H9 (cell line): ENCODE measurements at regions not wholly inside any gene's neighbourhood (a gene's known extent, or its start where the extent isn't known, plus 50 kb on each side); places are given as distances from the start of the nearest gene placed in this dataset.

Experiments
- DNase-seq: peaks from one replicate; pipeline ENCODE4 v3.0.0-alpha.2; 2017
- H2AFZ ChIP-seq: one replicate; pipeline ENCODE4 v1.6.1; 2013; ENCODE audit warnings: mild to moderate bottlenecking, low read length, control low read depth, moderate library complexity
- H2AK5ac ChIP-seq: 2 replicates; pipeline ENCODE4 v1.6.1; 2013; ENCODE audit warnings: low read length, control low read depth, mixed read lengths; ENCODE audit not compliant: insufficient read length
- H2BK120ac ChIP-seq: one replicate; pipeline ENCODE4 v1.6.1; 2013; ENCODE audit warnings: low read depth, mild to moderate bottlenecking, low read length, control low read depth, inconsistent platforms; ENCODE audit not compliant: poor library complexity, severe bottlenecking
- H2BK12ac ChIP-seq: 2 replicates; pipeline ENCODE4 v1.6.1; 2013; ENCODE audit warnings: low read length, control low read depth, mixed read lengths, low read depth; ENCODE audit not compliant: insufficient read length
- H2BK15ac ChIP-seq: 2 replicates; pipeline ENCODE4 v1.6.1; 2013; ENCODE audit warnings: low read depth, low read length, control low read depth
- H2BK20ac ChIP-seq: one replicate; pipeline ENCODE4 v1.6.1; 2013; ENCODE audit warnings: low read depth, mild to moderate bottlenecking, low read length, control low read depth, inconsistent platforms; ENCODE audit not compliant: poor library complexity, severe bottlenecking
- H2BK5ac ChIP-seq: 2 replicates; pipeline ENCODE4 v1.6.1; 2013; ENCODE audit warnings: low read length, control low read depth, mixed read lengths; ENCODE audit not compliant: insufficient read length
- H3K14ac ChIP-seq: 2 replicates; pipeline ENCODE4 v1.6.1; 2013; ENCODE audit warnings: low read length, control low read depth; ENCODE audit not compliant: insufficient read depth
- H3K18ac ChIP-seq: 2 replicates; pipeline ENCODE4 v1.6.1; 2013; ENCODE audit warnings: low read depth, mild to moderate bottlenecking, mixed read lengths, low read length, control low read depth; ENCODE audit not compliant: insufficient read length
- H3K23ac ChIP-seq: 2 replicates; pipeline ENCODE4 v1.6.1; 2013; ENCODE audit warnings: low read length, control low read depth, mixed read lengths, low read depth; ENCODE audit not compliant: insufficient read length
- H3K23me2 ChIP-seq: 2 replicates; pipeline ENCODE4 v1.6.1; 2013; ENCODE audit warnings: low read depth, mild to moderate bottlenecking, mixed read lengths, low read length, control low read depth; ENCODE audit not compliant: insufficient read length, poor library complexity, severe bottlenecking
- H3K27ac ChIP-seq: 2 replicates; pipeline ENCODE4 v1.5.1; 2013; ENCODE audit warnings: low read length, control low read depth, mixed read lengths, low read depth; ENCODE audit not compliant: insufficient read length
- H3K27me3 ChIP-seq: 2 replicates; pipeline ENCODE4 v1.6.1; 2013; ENCODE audit warnings: low read length, control low read depth, inconsistent platforms; ENCODE audit not compliant: insufficient read depth
- H3K4ac ChIP-seq: 2 replicates; pipeline ENCODE4 v1.6.1; 2013; ENCODE audit warnings: low read depth, mild to moderate bottlenecking, control low read depth, inconsistent platforms, low read length, moderate library complexity
- H3K4me1 ChIP-seq: 2 replicates; pipeline ENCODE4 v1.6.1; 2013; ENCODE audit warnings: low read length, control low read depth, inconsistent platforms; ENCODE audit not compliant: insufficient read depth
- H3K4me2 ChIP-seq: 2 replicates; pipeline ENCODE4 v1.6.1; 2013; ENCODE audit warnings: low read length, control low read depth, mixed read lengths; ENCODE audit not compliant: insufficient read length, insufficient read depth
- H3K56ac ChIP-seq: 2 replicates; pipeline ENCODE4 v1.6.1; 2013; ENCODE audit warnings: low read depth, mild to moderate bottlenecking, mixed read lengths, low read length, control low read depth; ENCODE audit not compliant: insufficient read length
- H3K79me1 ChIP-seq: 2 replicates; pipeline ENCODE4 v1.6.1; 2013; ENCODE audit warnings: low read depth, mild to moderate bottlenecking, moderate library complexity, low read length, control low read depth, inconsistent platforms; ENCODE audit not compliant: insufficient read depth, poor library complexity, severe bottlenecking
- H3K79me2 ChIP-seq: 2 replicates; pipeline ENCODE4 v1.6.1; 2013; ENCODE audit warnings: low read length, control low read depth, inconsistent platforms; ENCODE audit not compliant: insufficient read depth
- H3K9ac ChIP-seq: 2 replicates; pipeline ENCODE4 v1.6.1; 2013; ENCODE audit warnings: low read length, control low read depth, mixed read lengths; ENCODE audit not compliant: insufficient read length; ENCODE audit errors: extremely low read depth
- H3K9me3 ChIP-seq: one replicate; pipeline ENCODE4 v1.6.1; 2013; ENCODE audit warnings: low read depth, low read length, inconsistent platforms; ENCODE audit not compliant: control insufficient read depth
- H3T11ph ChIP-seq: one replicate; pipeline ENCODE4 v1.6.1; 2013; ENCODE audit warnings: mild to moderate bottlenecking, low read length, control low read depth, inconsistent platforms
- H4K20me1 ChIP-seq: one replicate; pipeline ENCODE4 v1.6.1; 2013; ENCODE audit not compliant: control insufficient read depth, insufficient read length, insufficient read depth
- H4K5ac ChIP-seq: 2 replicates; pipeline ENCODE4 v1.6.1; 2013; ENCODE audit warnings: low read depth, mild to moderate bottlenecking, mixed read lengths, low read length, control low read depth; ENCODE audit not compliant: insufficient read length
- H4K8ac ChIP-seq: replicated peaks from 2 replicates; pipeline ENCODE4 v1.6.1; 2013; ENCODE audit warnings: low read length, control low read depth, mixed read lengths, low read depth; ENCODE audit not compliant: insufficient read length
- H4K91ac ChIP-seq: 2 replicates; pipeline ENCODE4 v1.6.1; 2013; ENCODE audit warnings: low read depth, mild to moderate bottlenecking, moderate library complexity, mixed read lengths, low read length, control low read depth; ENCODE audit not compliant: insufficient read length
- H3K27ac Mint-ChIP-seq, 3 experiments: 2 replicates in 2 of 3; 3 replicates in 1 of 3; pipeline ENCODE4 v1.8.0; 2020 to 2021; ENCODE audit warnings: mixed read lengths in 3 of 3, mild to moderate bottlenecking in 1 of 3, moderate library complexity in 1 of 3
- H3K27me3 Mint-ChIP-seq: 2 replicates; pipeline ENCODE4 v1.8.0; 2021; ENCODE audit warnings: low read depth, mild to moderate bottlenecking, moderate library complexity, mixed read lengths
- H3K36me3 Mint-ChIP-seq, 3 experiments: 2 replicates in 2 of 3; 3 replicates in 1 of 3; pipeline ENCODE4 v1.8.0; 2020 to 2021; ENCODE audit warnings: low read depth in 3 of 3, mixed read lengths in 3 of 3; ENCODE audit not compliant: insufficient read depth in 1 of 3
- H3K4me1 Mint-ChIP-seq, 2 experiments: 2 replicates each; pipeline ENCODE4 v1.8.0; 2020; ENCODE audit warnings: mixed read lengths in 2 of 2
- H3K4me3 Mint-ChIP-seq, 2 experiments: 2 replicates in 1 of 2; 3 replicates in 1 of 2; pipeline ENCODE4 v1.8.0; 2020 to 2021; ENCODE audit warnings: mild to moderate bottlenecking in 2 of 2, mixed read lengths in 2 of 2, moderate library complexity in 1 of 2
- H3K9me3 Mint-ChIP-seq, 2 experiments: 2 replicates in 1 of 2; 3 replicates in 1 of 2; pipeline ENCODE4 v1.8.0; 2020; ENCODE audit warnings: mild to moderate bottlenecking in 2 of 2, mixed read lengths in 2 of 2, moderate library complexity in 1 of 2
- TF ChIP-seq, protein P1 (sequence below): fragments of 200-600 bp; sonication (generic); conservative IDR thresholded peaks from 3 replicates; pipeline ENCODE4 v1.8.0; 2021; ENCODE audit warnings: antibody characterized with exemption, mild to moderate bottlenecking

DNA sequence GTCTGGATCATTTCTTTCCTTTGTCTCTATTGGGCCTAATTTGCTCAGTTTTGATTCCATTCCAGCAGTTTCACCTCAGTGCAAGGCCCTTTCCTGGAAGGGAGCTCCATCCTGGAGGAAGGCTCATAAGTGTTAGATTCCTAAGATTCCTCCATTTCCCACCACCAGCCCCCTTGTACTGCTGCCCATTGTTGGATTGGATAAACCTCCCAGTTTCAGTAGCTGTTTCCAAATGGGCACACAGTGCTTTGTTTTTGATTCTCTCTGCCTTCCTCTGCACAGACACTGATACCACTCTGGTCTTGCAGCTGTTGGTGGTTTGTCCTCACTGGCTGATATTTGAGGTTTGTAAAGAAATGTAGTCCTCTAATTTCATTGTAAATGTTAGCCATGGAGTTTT lies 158.9 kb downstream of the SLC15A5 start:
- Histone ChIP-seq H3K18ac (peak overlapping the region; percentile 58), H3K9me3 (no peaks in the 10 kb centered on the region), H4K8ac (no peak overlapping the region), H2BK5ac (no peak overlapping the region), H4K5ac (peak overlapping the region; percentile 78), H3K23me2 (no peaks in the 10 kb centered on the region), H3K27me3 (no peaks in the 10 kb centered on the region), H4K20me1 (no peaks in the 10 kb centered on the region), H3K23ac (no peak overlapping the region), H3K4me1 (peaks cover 4% of the 10 kb centered on the region; the same call in 1 of the 2 replicates), H2BK12ac (no peak overlapping the region), H3T11ph (no peak overlapping the region), H3K9ac (no peak overlapping the region), H3K4me2 (no peak overlapping the region), H3K4ac (no peak overlapping the region), H3K79me1 (no peaks in the 10 kb centered on the region), H2AK5ac (no peak overlapping the region), H2BK20ac (no peak overlapping the region), H2AFZ (peak overlapping the region; percentile 86), H3K79me2 (no peaks in the 10 kb centered on the region), H2BK120ac (no peak overlapping the region), H3K27ac (no peak overlapping the region), H4K91ac (no peak overlapping the region), H2BK15ac (no peak overlapping the region), H3K14ac (no peak overlapping the region), H3K56ac (no peak overlapping the region)
- DNase-seq, result peak; percentile 39
- Mint-ChIP-seq H3K36me3 (no peaks in the 10 kb centered on the region), H3K27me3 (no peaks in the 10 kb centered on the region), H3K27ac (peak overlapping the region in 1 of 3 experiments; percentile 25; a peak in 4 of 7 replicates), H3K9me3 (no peaks in the 10 kb centered on the region), H3K4me1 (peaks cover 9 to 10% of the 10 kb centered on the region in 2 experiments), H3K4me3 (no peak overlapping the region)
- TF ChIP-seq, protein P1, sequence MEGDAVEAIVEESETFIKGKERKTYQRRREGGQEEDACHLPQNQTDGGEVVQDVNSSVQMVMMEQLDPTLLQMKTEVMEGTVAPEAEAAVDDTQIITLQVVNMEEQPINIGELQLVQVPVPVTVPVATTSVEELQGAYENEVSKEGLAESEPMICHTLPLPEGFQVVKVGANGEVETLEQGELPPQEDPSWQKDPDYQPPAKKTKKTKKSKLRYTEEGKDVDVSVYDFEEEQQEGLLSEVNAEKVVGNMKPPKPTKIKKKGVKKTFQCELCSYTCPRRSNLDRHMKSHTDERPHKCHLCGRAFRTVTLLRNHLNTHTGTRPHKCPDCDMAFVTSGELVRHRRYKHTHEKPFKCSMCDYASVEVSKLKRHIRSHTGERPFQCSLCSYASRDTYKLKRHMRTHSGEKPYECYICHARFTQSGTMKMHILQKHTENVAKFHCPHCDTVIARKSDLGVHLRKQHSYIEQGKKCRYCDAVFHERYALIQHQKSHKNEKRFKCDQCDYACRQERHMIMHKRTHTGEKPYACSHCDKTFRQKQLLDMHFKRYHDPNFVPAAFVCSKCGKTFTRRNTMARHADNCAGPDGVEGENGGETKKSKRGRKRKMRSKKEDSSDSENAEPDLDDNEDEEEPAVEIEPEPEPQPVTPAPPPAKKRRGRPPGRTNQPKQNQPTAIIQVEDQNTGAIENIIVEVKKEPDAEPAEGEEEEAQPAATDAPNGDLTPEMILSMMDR, result no peak
